GM12864 (cell line): ENCODE measurements at regions not wholly inside any gene's neighbourhood (a gene's known extent, or its start where the extent isn't known, plus 50 kb on each side); places are given as distances from the start of the nearest gene placed in this dataset.

Source experiments
- DNase-seq: peaks from one replicate; pipeline ENCODE4 v3.0.0-alpha.2; 2011; ENCODE audit warnings: low read depth
- H3K4me3 ChIP-seq: 2 replicates; pipeline ENCODE4 v1.5.1; 2011; ENCODE audit warnings: mild to moderate bottlenecking, low read depth, low read length, control low read depth
- CTCF ChIP-seq: IDR thresholded peaks from 2 replicates; pipeline ENCODE4 v1.5.1; 2011; ENCODE audit warnings: low read depth, mild to moderate bottlenecking, moderate library complexity, low read length, control low read depth, inconsistent platforms; ENCODE audit errors: missing control alignments

- no peak overlapping the region for H3K4me3 ChIP-seq
- DNase-seq: no peak
- no peak for TF ChIP-seq CTCF
Observed at GRCh38 chr13:90188351-90188636, 1159.2 kb upstream of the MIR17HG start.

- no peak for DNase-seq
- TF ChIP-seq CTCF: no peak
- H3K4me3 ChIP-seq: no peak overlapping the region
Observed at GRCh38 chr13:90197722-90198121, 1149.8 kb upstream of the MIR17HG start.

- no peak for TF ChIP-seq CTCF
- no peak overlapping the region for H3K4me3 ChIP-seq
- no peak for DNase-seq
Observed at GRCh38 chr13:90201202-90201601, 1146.3 kb upstream of the MIR17HG start.

GRCh38 chr13:90201676-90202460 is 1145.6 kb upstream of the MIR17HG start:
- TF ChIP-seq CTCF: no peak
- DNase-seq: no peak
- H3K4me3 ChIP-seq: no peak overlapping the region

- no peak for DNase-seq
- H3K4me3 ChIP-seq: no peak overlapping the region
- TF ChIP-seq CTCF: no peak
Observed at GRCh38 chr13:90205081-90205480, 1142.4 kb upstream of the MIR17HG start.

- no peak for TF ChIP-seq CTCF
- no peak for DNase-seq
- no peak overlapping the region for H3K4me3 ChIP-seq
Observed at GRCh38 chr13:90205911-90206310, 1141.6 kb upstream of the MIR17HG start.

GRCh38 chr13:90217275-90217674 is 1130.2 kb upstream of the MIR17HG start:
- no peak for TF ChIP-seq CTCF
- no peak for DNase-seq
- H3K4me3 ChIP-seq: no peak overlapping the region
